ENCODE measurements at regions not wholly inside any gene's neighbourhood (a gene's known extent, or its start where the extent isn't known, plus 50 kb on each side); places are given as distances from the start of the nearest gene placed in this dataset.

GRCh38 chr1:25056536-25056935 lies 126.5 kb upstream of the RUNX3 start:
- H3K4me3 ChIP-seq = no peak overlapping the region
- H3K36me3 ChIP-seq = no peaks in the 10 kb centered on the region
- no peaks in the 10 kb centered on the region for H3K4me1 ChIP-seq
- WGBS = 97% methylated on average over 5 of the region's 9 CpGs
- DNase-seq (ENCODE audit: extremely low spot score) = no peak
- no peaks in the 10 kb centered on the region for H3K9me3 ChIP-seq
- peaks cover 0 to 53% (median 0%) of the 10 kb centered on the region in 4 donors for H3K27me3 ChIP-seq
- H3K27ac ChIP-seq (replicated peaks in 1 of 4) = no peak overlapping the region
- intact Hi-C loops (cut with DNase I) = no loop called here
- no peak for TF ChIP-seq CTCF (IDR thresholded peaks at IDR 0.05)
- TF ChIP-seq POLR2AphosphoS5 (IDR thresholded peaks at IDR 0.05) = no peak
- TF ChIP-seq EP300 (IDR thresholded peaks at IDR 0.05) = no peak
- no peak for TF ChIP-seq POLR2A (IDR thresholded peaks at IDR 0.05; ENCODE audit: low read depth)

- 57% methylated on average over 3 of the region's 5 CpGs for WGBS
- no peaks in the 10 kb centered on the region for H3K9me3 ChIP-seq
- intact Hi-C loops (cut with DNase I) = no loop called here
- DNase-seq (ENCODE audit: extremely low spot score) = no peak
- peaks cover 0 to 53% (median 0%) of the 10 kb centered on the region in 4 donors for H3K27me3 ChIP-seq
- H3K4me3 ChIP-seq = no peak overlapping the region
- H3K27ac ChIP-seq (replicated peaks in 1 of 4) = no peak overlapping the region
- H3K36me3 ChIP-seq = no peaks in the 10 kb centered on the region
- TF ChIP-seq POLR2AphosphoS5 (IDR thresholded peaks at IDR 0.05) (no peak), EP300 (IDR thresholded peaks at IDR 0.05) (no peak), CTCF (IDR thresholded peaks at IDR 0.05) (no peak), POLR2A (IDR thresholded peaks at IDR 0.05; ENCODE audit: low read depth) (no peak)
- no peaks in the 10 kb centered on the region for H3K4me1 ChIP-seq
Observed at GRCh38 chr1:25055961-25056360, 125.9 kb upstream of the RUNX3 start.

GRCh38 chr1:25055324-25055780 lies 125.3 kb upstream of the RUNX3 start:
- no peak for TF ChIP-seq POLR2A (IDR thresholded peaks at IDR 0.05; ENCODE audit: low read depth)
- TF ChIP-seq EP300 (IDR thresholded peaks at IDR 0.05) = no peak
- TF ChIP-seq CTCF (IDR thresholded peaks at IDR 0.05) = no peak
- TF ChIP-seq POLR2AphosphoS5 (IDR thresholded peaks at IDR 0.05) = no peak
- WGBS = 100% methylated on average over 2 of the region's 13 CpGs
- Histone ChIP-seq H3K4me3 (no peak overlapping the region), H3K36me3 (no peaks in the 10 kb centered on the region), H3K4me1 (no peaks in the 10 kb centered on the region), H3K9me3 (no peaks in the 10 kb centered on the region), H3K27ac (replicated peaks in 1 of 4) (no peak overlapping the region), H3K27me3 (peaks cover 0 to 53% (median 0%) of the 10 kb centered on the region in 4 donors)
- intact Hi-C loops (cut with DNase I) = no loop called here
- DNase-seq (ENCODE audit: extremely low spot score) = no peak

GRCh38 chr1:25054526-25055323 lies 124.6 kb upstream of the RUNX3 start:
- Histone ChIP-seq H3K4me1 (no peaks in the 10 kb centered on the region), H3K9me3 (no peaks in the 10 kb centered on the region), H3K27me3 (peaks cover 0 to 53% (median 0%) of the 10 kb centered on the region in 4 donors), H3K27ac (replicated peaks in 1 of 4) (no peak overlapping the region), H3K4me3 (no peak overlapping the region), H3K36me3 (no peaks in the 10 kb centered on the region)
- WGBS = 53% methylated on average over 14 of the region's 15 CpGs
- no peak for DNase-seq (ENCODE audit: extremely low spot score)
- no peak for TF ChIP-seq POLR2AphosphoS5 (IDR thresholded peaks at IDR 0.05)
- no peak for TF ChIP-seq CTCF (IDR thresholded peaks at IDR 0.05)
- no peak for TF ChIP-seq EP300 (IDR thresholded peaks at IDR 0.05)
- no peak for TF ChIP-seq POLR2A (IDR thresholded peaks at IDR 0.05; ENCODE audit: low read depth)
- intact Hi-C loops (cut with DNase I) = no loop called here
